ENCODE measurements at regions not wholly inside any gene's neighbourhood (a gene's known extent, or its start where the extent isn't known, plus 50 kb on each side); places are given as distances from the start of the nearest gene placed in this dataset.

DNA sequence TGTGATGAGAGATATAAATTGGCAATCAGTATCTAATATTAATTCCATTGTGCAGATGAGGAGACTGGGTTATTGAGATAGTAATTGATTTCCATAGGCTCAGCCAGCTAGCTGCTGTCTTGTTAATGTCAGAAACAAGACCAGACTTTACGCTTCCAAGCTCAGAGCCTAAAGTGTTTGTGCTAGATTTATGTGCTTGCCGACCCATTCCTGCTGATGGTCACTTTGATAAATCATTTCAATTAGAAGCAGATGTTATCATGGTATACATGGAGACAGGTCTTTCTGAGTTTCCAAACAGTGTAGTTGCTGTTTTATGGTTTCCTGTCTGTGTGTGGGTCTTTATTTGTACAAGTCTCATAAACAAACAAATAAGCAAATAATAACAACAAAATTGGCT lies 92.8 kb downstream of the AQP4 start:
- no peaks in the 10 kb centered on the region for H3K36me3 ChIP-seq

DNA sequence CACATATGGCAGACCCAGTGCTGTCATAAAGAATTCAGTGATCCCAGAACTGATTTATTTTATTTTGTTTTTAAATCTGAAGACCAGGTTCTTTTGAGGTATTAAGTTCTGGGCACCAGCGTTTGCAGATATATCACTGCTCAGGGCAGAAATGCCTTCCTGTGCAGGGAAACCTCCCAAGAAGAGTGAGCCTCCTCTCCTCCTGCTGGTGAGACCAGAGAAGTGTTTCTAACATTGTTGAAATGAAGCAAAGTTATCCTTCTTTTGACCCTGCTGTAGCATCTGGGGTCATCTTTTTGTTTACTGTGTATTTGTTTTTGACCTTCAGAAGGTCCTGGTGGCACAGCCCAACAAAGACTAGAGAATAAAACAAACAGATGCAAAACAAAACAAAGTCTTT lies 94.0 kb downstream of the AQP4 start:
- in situ Hi-C loops (cut with MboI; ENCODE audit: low sequenced_read_pairs in 4 of 4): no loop called here
- TF ChIP-seq, protein P1, sequence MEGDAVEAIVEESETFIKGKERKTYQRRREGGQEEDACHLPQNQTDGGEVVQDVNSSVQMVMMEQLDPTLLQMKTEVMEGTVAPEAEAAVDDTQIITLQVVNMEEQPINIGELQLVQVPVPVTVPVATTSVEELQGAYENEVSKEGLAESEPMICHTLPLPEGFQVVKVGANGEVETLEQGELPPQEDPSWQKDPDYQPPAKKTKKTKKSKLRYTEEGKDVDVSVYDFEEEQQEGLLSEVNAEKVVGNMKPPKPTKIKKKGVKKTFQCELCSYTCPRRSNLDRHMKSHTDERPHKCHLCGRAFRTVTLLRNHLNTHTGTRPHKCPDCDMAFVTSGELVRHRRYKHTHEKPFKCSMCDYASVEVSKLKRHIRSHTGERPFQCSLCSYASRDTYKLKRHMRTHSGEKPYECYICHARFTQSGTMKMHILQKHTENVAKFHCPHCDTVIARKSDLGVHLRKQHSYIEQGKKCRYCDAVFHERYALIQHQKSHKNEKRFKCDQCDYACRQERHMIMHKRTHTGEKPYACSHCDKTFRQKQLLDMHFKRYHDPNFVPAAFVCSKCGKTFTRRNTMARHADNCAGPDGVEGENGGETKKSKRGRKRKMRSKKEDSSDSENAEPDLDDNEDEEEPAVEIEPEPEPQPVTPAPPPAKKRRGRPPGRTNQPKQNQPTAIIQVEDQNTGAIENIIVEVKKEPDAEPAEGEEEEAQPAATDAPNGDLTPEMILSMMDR (IDR thresholded peaks at IDR 0.05 in 4 of 5, conservative IDR thresholded peaks at IDR 0.05 in 1 of 5): no peak
- TF ChIP-seq POLR2A (IDR thresholded peaks at IDR 0.05): no peak
- no peaks in the 10 kb centered on the region for H3K9me3 ChIP-seq
- no peaks in the 10 kb centered on the region for H3K4me1 ChIP-seq
- intact Hi-C loops (cut with DNase I; ENCODE audit: low total_unique reads): no loop called here
- ATAC-seq: no peak
- DNase-seq: no peak
- H3K27ac ChIP-seq: no peak overlapping the region
- no peaks in the 10 kb centered on the region for H3K36me3 ChIP-seq
- no peaks in the 10 kb centered on the region for H3K27me3 ChIP-seq
- no peak overlapping the region for H3K4me3 ChIP-seq

More for the DNA sequence above, 92.8 kb downstream of the AQP4 start:
- in situ Hi-C loops (cut with MboI; ENCODE audit: low sequenced_read_pairs in 4 of 4): no loop called here
- Histone ChIP-seq H3K4me1 (no peaks in the 10 kb centered on the region), H3K4me3 (no peak overlapping the region), H3K9me3 (no peaks in the 10 kb centered on the region), H3K27ac (no peak overlapping the region), H3K27me3 (peaks cover 0 to 4% (median 0%) of the 10 kb centered on the region in 3 donors)
- intact Hi-C loops (cut with DNase I; ENCODE audit: low total_unique reads): no loop called here
- DNase-seq: no peak
- no peak for ATAC-seq
- TF ChIP-seq, protein P1 (IDR thresholded peaks at IDR 0.05 in 4 of 5, conservative IDR thresholded peaks at IDR 0.05 in 1 of 5): no peak
- no peak for TF ChIP-seq POLR2A (IDR thresholded peaks at IDR 0.05)

DNA sequence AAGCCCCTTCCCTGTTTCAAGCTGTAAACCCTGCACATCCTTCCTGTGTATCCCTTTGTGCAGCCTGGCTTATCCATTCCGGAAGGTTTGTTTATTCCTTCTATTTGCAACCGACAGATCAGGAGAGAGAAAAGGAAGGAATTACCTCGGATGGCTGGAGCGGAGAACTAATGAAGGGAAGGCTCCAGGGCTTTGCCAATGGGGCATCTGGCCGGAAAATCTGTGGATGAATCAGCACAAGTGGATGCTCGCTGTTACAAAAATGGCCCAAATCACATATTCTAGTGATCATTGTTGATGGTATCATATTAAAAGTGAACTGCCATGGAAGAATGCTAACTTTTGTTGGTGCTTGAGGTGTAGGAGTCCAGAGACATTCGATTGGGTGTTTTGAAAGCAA lies 97.1 kb downstream of the AQP4 start:
- no peak for TF ChIP-seq POLR2A (IDR thresholded peaks at IDR 0.05)
- TF ChIP-seq, protein P1 (IDR thresholded peaks at IDR 0.05 in 4 of 5, conservative IDR thresholded peaks at IDR 0.05 in 1 of 5): no peak
- intact Hi-C loops (cut with DNase I; ENCODE audit: low total_unique reads): no loop called here
- no peaks in the 10 kb centered on the region for H3K4me1 ChIP-seq
- no peaks in the 10 kb centered on the region for H3K9me3 ChIP-seq
- no peak overlapping the region for H3K27ac ChIP-seq
- DNase-seq (no peak), ATAC-seq (no peak)
- in situ Hi-C loops (cut with MboI; ENCODE audit: low sequenced_read_pairs in 4 of 4): no loop called here
- H3K4me3 ChIP-seq: no peak overlapping the region
- H3K36me3 ChIP-seq: no peaks in the 10 kb centered on the region
- H3K27me3 ChIP-seq: no peaks in the 10 kb centered on the region

DNA sequence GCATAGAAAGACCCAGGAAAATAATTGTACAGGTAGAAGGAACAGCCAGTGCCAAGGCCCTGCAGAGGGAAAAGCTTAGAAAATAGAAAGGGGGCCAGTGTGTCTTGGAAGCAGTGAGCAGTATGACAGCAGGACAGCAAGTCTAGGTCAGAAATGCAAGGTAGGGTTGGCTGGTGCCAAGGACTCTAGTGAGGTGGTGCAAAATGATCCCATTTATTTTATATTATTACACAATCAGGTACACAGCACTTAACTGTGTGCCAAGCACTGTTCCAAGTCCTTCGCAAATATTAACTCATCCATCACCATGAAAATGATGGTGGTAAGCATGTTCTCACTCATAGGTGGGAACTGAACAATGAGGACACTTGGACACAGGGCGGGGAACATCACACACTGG lies 100.0 kb downstream of the AQP4 start:
- H3K36me3 ChIP-seq: no peaks in the 10 kb centered on the region
- in situ Hi-C loops (cut with MboI; ENCODE audit: low sequenced_read_pairs in 4 of 4) (no loop called here), intact Hi-C loops (cut with DNase I; ENCODE audit: low total_unique reads) (no loop called here)
- H3K27me3 ChIP-seq: no peaks in the 10 kb centered on the region
- no peak for ATAC-seq
- H3K4me3 ChIP-seq: no peak overlapping the region
- TF ChIP-seq POLR2A (IDR thresholded peaks at IDR 0.05): no peak
- TF ChIP-seq, protein P1 (IDR thresholded peaks at IDR 0.05 in 4 of 5, conservative IDR thresholded peaks at IDR 0.05 in 1 of 5): no peak
- no peak overlapping the region for H3K27ac ChIP-seq
- DNase-seq: no peak
- H3K4me1 ChIP-seq: no peaks in the 10 kb centered on the region
- no peaks in the 10 kb centered on the region for H3K9me3 ChIP-seq

DNA sequence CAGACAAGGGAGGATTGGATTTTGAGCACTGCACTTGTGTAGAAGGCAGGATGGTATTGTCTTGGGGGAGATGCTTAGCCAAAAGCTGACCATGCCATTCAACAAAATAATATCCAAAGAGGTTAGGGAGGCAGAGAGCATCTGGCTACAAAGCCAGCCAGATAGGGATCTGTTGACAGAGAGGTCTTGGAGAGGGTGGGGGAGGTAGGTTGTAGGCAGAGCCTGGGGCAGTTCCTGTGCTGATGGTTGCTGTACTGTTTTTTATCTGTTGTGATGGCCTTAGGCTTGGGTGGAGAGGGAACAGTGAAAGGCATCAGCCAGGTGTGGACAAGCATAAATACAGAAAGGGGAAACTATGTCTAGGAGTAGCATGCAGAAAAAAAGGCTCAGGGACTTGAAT lies 100.9 kb downstream of the AQP4 start:
- intact Hi-C loops (cut with DNase I; ENCODE audit: low total_unique reads) (no loop called here), in situ Hi-C loops (cut with MboI; ENCODE audit: low sequenced_read_pairs in 4 of 4) (no loop called here)
- ATAC-seq (no peak), DNase-seq (no peak)
- TF ChIP-seq POLR2A (IDR thresholded peaks at IDR 0.05): no peak
- TF ChIP-seq, protein P1 (IDR thresholded peaks at IDR 0.05 in 4 of 5, conservative IDR thresholded peaks at IDR 0.05 in 1 of 5): no peak
- no peaks in the 10 kb centered on the region for H3K4me1 ChIP-seq
- H3K36me3 ChIP-seq: no peaks in the 10 kb centered on the region
- no peak overlapping the region for H3K4me3 ChIP-seq
- no peaks in the 10 kb centered on the region for H3K9me3 ChIP-seq
- H3K27me3 ChIP-seq: no peaks in the 10 kb centered on the region
- H3K27ac ChIP-seq: no peak overlapping the region

Data from gastrocnemius medialis (tissue), 4 donors.